ENCODE measurements at regions not wholly inside any gene's neighbourhood (a gene's known extent, or its start where the extent isn't known, plus 50 kb on each side); places are given as distances from the start of the nearest gene placed in this dataset.

GRCh38 chr12:91718326-91718725 is 427.3 kb downstream of the BTG1 start:
- TF ChIP-seq POLR2A (IDR thresholded peaks at IDR 0.05) (no peak), POLR2AphosphoS5 (IDR thresholded peaks at IDR 0.05) (no peak), EP300 (IDR thresholded peaks at IDR 0.05) (no peak)
- TF ChIP-seq, protein P1, sequence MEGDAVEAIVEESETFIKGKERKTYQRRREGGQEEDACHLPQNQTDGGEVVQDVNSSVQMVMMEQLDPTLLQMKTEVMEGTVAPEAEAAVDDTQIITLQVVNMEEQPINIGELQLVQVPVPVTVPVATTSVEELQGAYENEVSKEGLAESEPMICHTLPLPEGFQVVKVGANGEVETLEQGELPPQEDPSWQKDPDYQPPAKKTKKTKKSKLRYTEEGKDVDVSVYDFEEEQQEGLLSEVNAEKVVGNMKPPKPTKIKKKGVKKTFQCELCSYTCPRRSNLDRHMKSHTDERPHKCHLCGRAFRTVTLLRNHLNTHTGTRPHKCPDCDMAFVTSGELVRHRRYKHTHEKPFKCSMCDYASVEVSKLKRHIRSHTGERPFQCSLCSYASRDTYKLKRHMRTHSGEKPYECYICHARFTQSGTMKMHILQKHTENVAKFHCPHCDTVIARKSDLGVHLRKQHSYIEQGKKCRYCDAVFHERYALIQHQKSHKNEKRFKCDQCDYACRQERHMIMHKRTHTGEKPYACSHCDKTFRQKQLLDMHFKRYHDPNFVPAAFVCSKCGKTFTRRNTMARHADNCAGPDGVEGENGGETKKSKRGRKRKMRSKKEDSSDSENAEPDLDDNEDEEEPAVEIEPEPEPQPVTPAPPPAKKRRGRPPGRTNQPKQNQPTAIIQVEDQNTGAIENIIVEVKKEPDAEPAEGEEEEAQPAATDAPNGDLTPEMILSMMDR (IDR thresholded peaks at IDR 0.05), result no peak
